ENCODE measurements at regions not wholly inside any gene's neighbourhood (a gene's known extent, or its start where the extent isn't known, plus 50 kb on each side); places are given as distances from the start of the nearest gene placed in this dataset.

DNA sequence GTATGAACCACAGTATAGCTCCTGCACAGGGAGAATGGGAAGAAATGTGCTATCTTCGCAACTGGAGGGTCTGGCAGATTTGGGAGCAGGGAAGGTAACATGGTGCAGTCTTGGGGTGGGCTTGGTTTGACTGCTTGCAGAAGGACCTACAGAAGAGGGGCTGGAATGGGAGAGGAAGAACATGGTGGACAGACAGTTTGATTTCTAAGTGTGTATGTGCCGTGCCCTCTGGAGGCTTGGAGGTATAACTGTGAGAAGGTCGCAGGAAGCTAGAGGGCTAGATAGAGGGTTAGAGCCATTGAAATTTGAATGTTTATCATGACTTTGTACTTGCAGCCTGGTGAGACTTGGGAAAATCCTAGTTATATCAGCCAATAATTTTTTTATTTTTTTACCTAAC lies 169.2 kb downstream of the SQOR start:
- peak overlapping the region in 1 of 3 experiments; percentile 8; a peak in 1 of 7 replicates for H3K27ac Mint-ChIP-seq

More for the DNA sequence above, 169.2 kb downstream of the SQOR start:
- no peak overlapping the region for H2AFZ ChIP-seq (ENCODE audit: low read length)
- Mint-ChIP-seq H3K36me3 (ENCODE audit: insufficient read depth in 1 of 3, low read depth in 3 of 3) (no peaks in the 10 kb centered on the region; a peak in 1 of 7 replicates), H3K27me3 (ENCODE audit: low read depth) (no peaks in the 10 kb centered on the region), H3K9me3 (no peaks in the 10 kb centered on the region), H3K4me3 (no peak overlapping the region), H3K4me1 (peaks cover 0 to 2% of the 10 kb centered on the region in 2 experiments; a peak in 2 of 4 replicates)
- no peaks in the 10 kb centered on the region for H3K79me1 ChIP-seq (ENCODE audit: insufficient read depth, low read depth, low read length, poor library complexity, severe bottlenecking)
- H2BK5ac ChIP-seq (ENCODE audit: insufficient read length, low read length): no peak overlapping the region
- no peak overlapping the region for H3K23ac ChIP-seq (ENCODE audit: insufficient read length, low read depth, low read length)
- no peak overlapping the region for H3K14ac ChIP-seq (ENCODE audit: insufficient read depth, low read length)
- no peak overlapping the region for H2BK120ac ChIP-seq (ENCODE audit: low read depth, low read length, poor library complexity, severe bottlenecking)
- H4K20me1 ChIP-seq (ENCODE audit: control insufficient read depth, insufficient read depth, insufficient read length): no peaks in the 10 kb centered on the region
- TF ChIP-seq, protein P1, sequence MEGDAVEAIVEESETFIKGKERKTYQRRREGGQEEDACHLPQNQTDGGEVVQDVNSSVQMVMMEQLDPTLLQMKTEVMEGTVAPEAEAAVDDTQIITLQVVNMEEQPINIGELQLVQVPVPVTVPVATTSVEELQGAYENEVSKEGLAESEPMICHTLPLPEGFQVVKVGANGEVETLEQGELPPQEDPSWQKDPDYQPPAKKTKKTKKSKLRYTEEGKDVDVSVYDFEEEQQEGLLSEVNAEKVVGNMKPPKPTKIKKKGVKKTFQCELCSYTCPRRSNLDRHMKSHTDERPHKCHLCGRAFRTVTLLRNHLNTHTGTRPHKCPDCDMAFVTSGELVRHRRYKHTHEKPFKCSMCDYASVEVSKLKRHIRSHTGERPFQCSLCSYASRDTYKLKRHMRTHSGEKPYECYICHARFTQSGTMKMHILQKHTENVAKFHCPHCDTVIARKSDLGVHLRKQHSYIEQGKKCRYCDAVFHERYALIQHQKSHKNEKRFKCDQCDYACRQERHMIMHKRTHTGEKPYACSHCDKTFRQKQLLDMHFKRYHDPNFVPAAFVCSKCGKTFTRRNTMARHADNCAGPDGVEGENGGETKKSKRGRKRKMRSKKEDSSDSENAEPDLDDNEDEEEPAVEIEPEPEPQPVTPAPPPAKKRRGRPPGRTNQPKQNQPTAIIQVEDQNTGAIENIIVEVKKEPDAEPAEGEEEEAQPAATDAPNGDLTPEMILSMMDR (conservative IDR thresholded peaks at IDR 0.05): no peak
- no peaks in the 10 kb centered on the region for H3K23me2 ChIP-seq (ENCODE audit: insufficient read length, low read depth, low read length, poor library complexity, severe bottlenecking)
- H3K27me3 ChIP-seq (ENCODE audit: insufficient read depth, low read length): no peaks in the 10 kb centered on the region
- no peak overlapping the region for H3K9ac ChIP-seq (ENCODE audit: extremely low read depth, insufficient read length, low read length)
- H3K4ac ChIP-seq (ENCODE audit: low read depth, low read length): no peak overlapping the region
- H4K91ac ChIP-seq (ENCODE audit: insufficient read length, low read depth, low read length): no peak overlapping the region
- H3K18ac ChIP-seq (ENCODE audit: insufficient read length, low read depth, low read length): no peak overlapping the region
- H3K27ac ChIP-seq (ENCODE audit: insufficient read length, low read depth, low read length): no peak overlapping the region
- no peaks in the 10 kb centered on the region for H3K9me3 ChIP-seq (ENCODE audit: control insufficient read depth, low read depth, low read length)
- H3K56ac ChIP-seq (ENCODE audit: insufficient read length, low read depth, low read length): no peak overlapping the region
- no peaks in the 10 kb centered on the region for H3K4me1 ChIP-seq (ENCODE audit: insufficient read depth, low read length)
- no peak overlapping the region for H2BK12ac ChIP-seq (ENCODE audit: insufficient read length, low read depth, low read length)
- no peaks in the 10 kb centered on the region for H3K79me2 ChIP-seq (ENCODE audit: insufficient read depth, low read length)
- H2BK15ac ChIP-seq (ENCODE audit: low read depth, low read length): no peak overlapping the region
- H3T11ph ChIP-seq (ENCODE audit: low read length): no peak overlapping the region
- H4K8ac ChIP-seq (replicated peaks; ENCODE audit: insufficient read length, low read depth, low read length): no peak overlapping the region
- no peak overlapping the region for H2AK5ac ChIP-seq (ENCODE audit: insufficient read length, low read length)
- DNase-seq: no peak
- no peak overlapping the region for H4K5ac ChIP-seq (ENCODE audit: insufficient read length, low read depth, low read length)
- no peak overlapping the region for H3K4me2 ChIP-seq (ENCODE audit: insufficient read depth, insufficient read length, low read length)
- no CpG with 5 or more reads among the region's 3 CpGs for WGBS (ENCODE audit: extremely low coverage, insufficient read length, low lambda C conversion rate)
- no peak overlapping the region for H2BK20ac ChIP-seq (ENCODE audit: low read depth, low read length, poor library complexity, severe bottlenecking)

All from H9 (cell line).